AG09309 (cell line): ENCODE measurements at regions not wholly inside any gene's neighbourhood (a gene's known extent, or its start where the extent isn't known, plus 50 kb on each side); places are given as distances from the start of the nearest gene placed in this dataset.
A peak's percentile ranks its signal among the peaks of the same experiment; 100 is the strongest.

ENCODE experiments used
- DNase-seq: peaks from one replicate; pipeline ENCODE4 v3.0.0-alpha.2; 2010; ENCODE audit warnings: low read depth
- H3K4me3 ChIP-seq: 2 replicates; pipeline ENCODE4 v1.5.1; 2011; ENCODE audit warnings: mild to moderate bottlenecking, low read depth, low read length, moderate library complexity; ENCODE audit not compliant: control insufficient read depth
- TF ChIP-seq, protein P1 (sequence below): IDR thresholded peaks from 2 replicates; pipeline ENCODE4 v1.5.1; 2011; ENCODE audit warnings: mild to moderate bottlenecking, low read depth, low read length, inconsistent platforms; ENCODE audit not compliant: insufficient read depth, control insufficient read depth; ENCODE audit errors: missing control alignments

- no peak overlapping the region for H3K4me3 ChIP-seq
- DNase-seq = no peak
- TF ChIP-seq, protein P1, sequence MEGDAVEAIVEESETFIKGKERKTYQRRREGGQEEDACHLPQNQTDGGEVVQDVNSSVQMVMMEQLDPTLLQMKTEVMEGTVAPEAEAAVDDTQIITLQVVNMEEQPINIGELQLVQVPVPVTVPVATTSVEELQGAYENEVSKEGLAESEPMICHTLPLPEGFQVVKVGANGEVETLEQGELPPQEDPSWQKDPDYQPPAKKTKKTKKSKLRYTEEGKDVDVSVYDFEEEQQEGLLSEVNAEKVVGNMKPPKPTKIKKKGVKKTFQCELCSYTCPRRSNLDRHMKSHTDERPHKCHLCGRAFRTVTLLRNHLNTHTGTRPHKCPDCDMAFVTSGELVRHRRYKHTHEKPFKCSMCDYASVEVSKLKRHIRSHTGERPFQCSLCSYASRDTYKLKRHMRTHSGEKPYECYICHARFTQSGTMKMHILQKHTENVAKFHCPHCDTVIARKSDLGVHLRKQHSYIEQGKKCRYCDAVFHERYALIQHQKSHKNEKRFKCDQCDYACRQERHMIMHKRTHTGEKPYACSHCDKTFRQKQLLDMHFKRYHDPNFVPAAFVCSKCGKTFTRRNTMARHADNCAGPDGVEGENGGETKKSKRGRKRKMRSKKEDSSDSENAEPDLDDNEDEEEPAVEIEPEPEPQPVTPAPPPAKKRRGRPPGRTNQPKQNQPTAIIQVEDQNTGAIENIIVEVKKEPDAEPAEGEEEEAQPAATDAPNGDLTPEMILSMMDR = no peak
Observed at GRCh38 chr12:74889563-74890236, 319.9 kb downstream of the KCNC2 start.

- peak; percentile 20 for DNase-seq
- TF ChIP-seq, protein P1 = no peak
- no peak overlapping the region for H3K4me3 ChIP-seq
Observed at GRCh38 chr12:74890237-74890599, 319.4 kb downstream of the KCNC2 start.

DNA sequence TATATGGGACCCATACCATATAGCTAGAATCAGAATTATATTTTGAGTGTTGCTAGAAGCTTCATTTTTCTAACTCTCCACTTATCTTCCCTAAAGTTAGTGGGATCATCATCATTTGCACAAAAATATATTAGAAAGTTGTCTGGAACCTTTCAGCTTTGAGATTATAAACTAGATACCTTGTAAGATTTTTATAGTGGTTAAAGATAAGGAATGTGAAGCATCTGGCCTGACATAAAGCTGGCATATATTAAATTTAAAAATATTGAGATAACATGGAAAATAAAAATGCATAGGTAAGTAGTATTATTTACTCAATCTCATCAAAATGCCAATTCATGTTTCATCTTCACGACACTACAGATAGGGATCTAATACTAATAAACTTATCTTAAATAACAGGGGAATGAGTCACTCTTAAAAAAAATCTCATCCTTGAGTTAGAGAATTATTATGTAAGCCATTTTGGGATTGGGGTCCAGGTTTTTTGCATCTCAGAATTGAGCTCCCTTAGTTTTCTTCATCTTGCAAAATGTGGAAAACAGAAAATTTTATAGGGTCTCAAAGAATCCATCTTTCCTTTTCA, 318.5 kb downstream of the KCNC2 start:
- TF ChIP-seq, protein P1 = no peak
- DNase-seq = no peak
- no peak overlapping the region for H3K4me3 ChIP-seq

DNA sequence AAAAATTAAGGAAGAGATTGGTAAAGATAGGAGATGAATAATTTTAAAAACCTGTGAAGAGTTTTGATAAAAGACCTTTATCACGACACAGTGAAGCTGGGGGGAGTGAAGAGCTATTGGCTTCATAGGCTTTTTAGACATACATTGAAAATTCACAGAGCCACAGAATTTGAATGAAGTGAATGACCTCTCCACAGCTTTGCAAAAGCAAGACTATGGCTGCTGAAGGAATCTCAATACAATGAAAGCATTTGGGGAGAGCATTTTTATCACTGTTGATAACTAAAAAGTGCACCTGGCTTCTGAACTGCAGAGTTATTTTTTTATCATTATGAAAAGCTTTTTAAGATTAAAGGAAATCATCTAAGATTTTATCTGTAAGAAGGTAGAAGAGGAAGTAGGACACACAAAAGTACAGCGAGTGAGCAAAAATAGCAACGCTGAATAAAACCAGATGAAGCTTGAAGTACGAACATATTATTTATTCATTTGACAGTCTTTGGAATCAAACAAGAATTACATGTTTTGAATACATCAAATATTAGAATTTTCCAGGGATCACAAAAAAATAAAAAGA, 317.5 kb downstream of the KCNC2 start:
- TF ChIP-seq, protein P1 = no peak
- no peak overlapping the region for H3K4me3 ChIP-seq
- no peak for DNase-seq

GRCh38 chr12:74896186-74896585, 313.5 kb downstream of the KCNC2 start:
- no peak for DNase-seq

GRCh38 chr12:74897425-74898211, 312.0 kb downstream of the KCNC2 start:
- TF ChIP-seq, protein P1 = no peak
- no peak for DNase-seq
- H3K4me3 ChIP-seq = no peak overlapping the region

More at GRCh38 chr12:74896186-74896585, 313.5 kb downstream of the KCNC2 start:
- H3K4me3 ChIP-seq = no peak overlapping the region
- TF ChIP-seq, protein P1 = no peak
